ENCODE measurements at regions not wholly inside any gene's neighbourhood (a gene's known extent, or its start where the extent isn't known, plus 50 kb on each side); places are given as distances from the start of the nearest gene placed in this dataset.

GRCh38 chr16:65716737-65717700, 595.2 kb upstream of the CDH11 start:
- TF ChIP-seq CTCF (IDR thresholded peaks at IDR 0.05) (no peak), POLR2A (IDR thresholded peaks at IDR 0.05) (no peak)

Measured in uterus (tissue), 2 donors.